SU-DHL-6 (cell line): ENCODE measurements at regions not wholly inside any gene's neighbourhood (a gene's known extent, or its start where the extent isn't known, plus 50 kb on each side); places are given as distances from the start of the nearest gene placed in this dataset.

Experiments used
- CTCF ChIP-seq: fragments of 200-600 bp; sonication (generic); IDR thresholded peaks from one replicate; pipeline ENCODE4 v1.5.1; 2017; ENCODE audit warnings: antibody characterized with exemption, mild to moderate bottlenecking, low read length, moderate library complexity; ENCODE audit not compliant: insufficient read depth, poor library complexity, severe bottlenecking
- EZH2phosphoT487 ChIP-seq: fragments of 200-600 bp; sonication (generic), shearing (Covaris generic); conservative IDR thresholded peaks from 2 replicates; pipeline ENCODE4 v1.6.1; 2018; ENCODE audit warnings: mild to moderate bottlenecking, antibody characterized with exemption, low read length, moderate library complexity, mixed read lengths

GRCh38 chr20:54874718-54875117 is 399.3 kb downstream of the DOK5 start:
- no peak for TF ChIP-seq CTCF
- no peak for TF ChIP-seq EZH2phosphoT487
